GM23338 (cell line): ENCODE measurements at regions not wholly inside any gene's neighbourhood (a gene's known extent, or its start where the extent isn't known, plus 50 kb on each side); places are given as distances from the start of the nearest gene placed in this dataset.

ENCODE experiments used
- CREB1 ChIP-seq: fragments of 250-450 bp; sonication (Bioruptor Pico); IDR thresholded peaks from 2 replicates; pipeline ENCODE4 v1.5.0; 2020; ENCODE audit warnings: low read depth, mild to moderate bottlenecking, moderate library complexity
- EZH2 ChIP-seq: fragments of 200-600 bp; sonication (generic); IDR thresholded peaks from one replicate; pipeline ENCODE4 v1.8.0; 2017; ENCODE audit warnings: antibody characterized with exemption, mild to moderate bottlenecking, low read depth; ENCODE audit not compliant: unreplicated experiment
- EZH2phosphoT487 ChIP-seq: fragments of 200-600 bp; sonication (generic); IDR thresholded peaks from one replicate; pipeline ENCODE4 v1.8.1; 2018; ENCODE audit warnings: antibody characterized with exemption; ENCODE audit not compliant: unreplicated experiment
- POLR2AphosphoS5 ChIP-seq: IDR thresholded peaks from 2 replicates; pipeline ENCODE4 v1.6.1; 2016; ENCODE audit warnings: antibody characterized with exemption, low read depth
- STAT1 ChIP-seq: IDR thresholded peaks from one replicate; pipeline ENCODE4 v1.6.1; 2016; ENCODE audit warnings: antibody characterized with exemption; ENCODE audit not compliant: unreplicated experiment
- ZNF114 ChIP-seq: fragments of 250-450 bp; sonication (Bioruptor Pico); IDR thresholded peaks from 2 replicates; pipeline ENCODE4 v1.5.0; 2020; ENCODE audit warnings: mild to moderate bottlenecking, moderate library complexity
- ZNF331 ChIP-seq: fragments of 250-450 bp; sonication (Bioruptor Pico); IDR thresholded peaks from 2 replicates; pipeline ENCODE4 v1.5.0; 2020; ENCODE audit warnings: low read depth, mild to moderate bottlenecking, moderate library complexity
- TF ChIP-seq, protein P1 (sequence below), 2 experiments: fragments of 200-600 bp in 1 of 2; sonication (generic) in 1 of 2; conservative IDR thresholded peaks; 2 replicates each; pipeline versions ENCODE4 v1.5.1 to v1.6.1; 2016 to 2017; ENCODE audit warnings: antibody characterized with exemption in 2 of 2, low read depth in 2 of 2, mild to moderate bottlenecking in 2 of 2, moderate library complexity in 1 of 2
- TF ChIP-seq, protein P2 (sequence below): IDR thresholded peaks from one replicate; pipeline ENCODE4 v1.6.1; 2018; ENCODE audit warnings: antibody characterized with exemption; ENCODE audit not compliant: unreplicated experiment
- TF ChIP-seq, protein P3 (sequence below): fragments of 250-450 bp; sonication (Bioruptor Pico); IDR thresholded peaks from 2 replicates; pipeline ENCODE4 v1.5.0; 2020; ENCODE audit warnings: mild to moderate bottlenecking, moderate library complexity

DNA sequence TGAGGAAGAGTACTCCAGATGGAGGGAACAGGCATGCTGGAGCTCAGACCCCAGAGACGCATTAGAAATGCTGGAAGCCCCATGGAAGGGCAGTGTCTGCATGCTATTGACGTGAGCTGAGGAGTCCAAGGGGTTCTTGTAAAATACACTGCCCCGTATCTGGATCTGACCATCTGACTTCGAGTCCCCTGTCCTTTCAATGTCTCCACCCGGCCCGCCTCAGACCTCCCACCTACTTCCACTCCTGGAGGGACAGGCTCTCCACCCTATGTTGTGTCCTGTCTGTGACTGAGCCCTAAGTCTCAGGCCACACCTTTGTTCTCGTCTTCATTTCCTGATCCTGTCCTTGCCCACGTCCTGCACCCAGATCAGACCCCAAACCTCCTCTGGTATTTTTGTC, 496.3 kb downstream of the CDH26 start:
- TF ChIP-seq, protein P1, sequence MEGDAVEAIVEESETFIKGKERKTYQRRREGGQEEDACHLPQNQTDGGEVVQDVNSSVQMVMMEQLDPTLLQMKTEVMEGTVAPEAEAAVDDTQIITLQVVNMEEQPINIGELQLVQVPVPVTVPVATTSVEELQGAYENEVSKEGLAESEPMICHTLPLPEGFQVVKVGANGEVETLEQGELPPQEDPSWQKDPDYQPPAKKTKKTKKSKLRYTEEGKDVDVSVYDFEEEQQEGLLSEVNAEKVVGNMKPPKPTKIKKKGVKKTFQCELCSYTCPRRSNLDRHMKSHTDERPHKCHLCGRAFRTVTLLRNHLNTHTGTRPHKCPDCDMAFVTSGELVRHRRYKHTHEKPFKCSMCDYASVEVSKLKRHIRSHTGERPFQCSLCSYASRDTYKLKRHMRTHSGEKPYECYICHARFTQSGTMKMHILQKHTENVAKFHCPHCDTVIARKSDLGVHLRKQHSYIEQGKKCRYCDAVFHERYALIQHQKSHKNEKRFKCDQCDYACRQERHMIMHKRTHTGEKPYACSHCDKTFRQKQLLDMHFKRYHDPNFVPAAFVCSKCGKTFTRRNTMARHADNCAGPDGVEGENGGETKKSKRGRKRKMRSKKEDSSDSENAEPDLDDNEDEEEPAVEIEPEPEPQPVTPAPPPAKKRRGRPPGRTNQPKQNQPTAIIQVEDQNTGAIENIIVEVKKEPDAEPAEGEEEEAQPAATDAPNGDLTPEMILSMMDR (conservative IDR thresholded peaks at IDR 0.05; ENCODE audit: low read depth in 2 of 2), result no peak
- no peak for TF ChIP-seq POLR2AphosphoS5
- TF ChIP-seq EZH2, result no peak
- TF ChIP-seq, protein P2, sequence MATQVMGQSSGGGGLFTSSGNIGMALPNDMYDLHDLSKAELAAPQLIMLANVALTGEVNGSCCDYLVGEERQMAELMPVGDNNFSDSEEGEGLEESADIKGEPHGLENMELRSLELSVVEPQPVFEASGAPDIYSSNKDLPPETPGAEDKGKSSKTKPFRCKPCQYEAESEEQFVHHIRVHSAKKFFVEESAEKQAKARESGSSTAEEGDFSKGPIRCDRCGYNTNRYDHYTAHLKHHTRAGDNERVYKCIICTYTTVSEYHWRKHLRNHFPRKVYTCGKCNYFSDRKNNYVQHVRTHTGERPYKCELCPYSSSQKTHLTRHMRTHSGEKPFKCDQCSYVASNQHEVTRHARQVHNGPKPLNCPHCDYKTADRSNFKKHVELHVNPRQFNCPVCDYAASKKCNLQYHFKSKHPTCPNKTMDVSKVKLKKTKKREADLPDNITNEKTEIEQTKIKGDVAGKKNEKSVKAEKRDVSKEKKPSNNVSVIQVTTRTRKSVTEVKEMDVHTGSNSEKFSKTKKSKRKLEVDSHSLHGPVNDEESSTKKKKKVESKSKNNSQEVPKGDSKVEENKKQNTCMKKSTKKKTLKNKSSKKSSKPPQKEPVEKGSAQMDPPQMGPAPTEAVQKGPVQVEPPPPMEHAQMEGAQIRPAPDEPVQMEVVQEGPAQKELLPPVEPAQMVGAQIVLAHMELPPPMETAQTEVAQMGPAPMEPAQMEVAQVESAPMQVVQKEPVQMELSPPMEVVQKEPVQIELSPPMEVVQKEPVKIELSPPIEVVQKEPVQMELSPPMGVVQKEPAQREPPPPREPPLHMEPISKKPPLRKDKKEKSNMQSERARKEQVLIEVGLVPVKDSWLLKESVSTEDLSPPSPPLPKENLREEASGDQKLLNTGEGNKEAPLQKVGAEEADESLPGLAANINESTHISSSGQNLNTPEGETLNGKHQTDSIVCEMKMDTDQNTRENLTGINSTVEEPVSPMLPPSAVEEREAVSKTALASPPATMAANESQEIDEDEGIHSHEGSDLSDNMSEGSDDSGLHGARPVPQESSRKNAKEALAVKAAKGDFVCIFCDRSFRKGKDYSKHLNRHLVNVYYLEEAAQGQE, result no peak
- no peak for TF ChIP-seq EZH2phosphoT487
- TF ChIP-seq STAT1, result no peak
- no peak for TF ChIP-seq CREB1 (CRISPR knock-in tag)
- TF ChIP-seq, protein P3, sequence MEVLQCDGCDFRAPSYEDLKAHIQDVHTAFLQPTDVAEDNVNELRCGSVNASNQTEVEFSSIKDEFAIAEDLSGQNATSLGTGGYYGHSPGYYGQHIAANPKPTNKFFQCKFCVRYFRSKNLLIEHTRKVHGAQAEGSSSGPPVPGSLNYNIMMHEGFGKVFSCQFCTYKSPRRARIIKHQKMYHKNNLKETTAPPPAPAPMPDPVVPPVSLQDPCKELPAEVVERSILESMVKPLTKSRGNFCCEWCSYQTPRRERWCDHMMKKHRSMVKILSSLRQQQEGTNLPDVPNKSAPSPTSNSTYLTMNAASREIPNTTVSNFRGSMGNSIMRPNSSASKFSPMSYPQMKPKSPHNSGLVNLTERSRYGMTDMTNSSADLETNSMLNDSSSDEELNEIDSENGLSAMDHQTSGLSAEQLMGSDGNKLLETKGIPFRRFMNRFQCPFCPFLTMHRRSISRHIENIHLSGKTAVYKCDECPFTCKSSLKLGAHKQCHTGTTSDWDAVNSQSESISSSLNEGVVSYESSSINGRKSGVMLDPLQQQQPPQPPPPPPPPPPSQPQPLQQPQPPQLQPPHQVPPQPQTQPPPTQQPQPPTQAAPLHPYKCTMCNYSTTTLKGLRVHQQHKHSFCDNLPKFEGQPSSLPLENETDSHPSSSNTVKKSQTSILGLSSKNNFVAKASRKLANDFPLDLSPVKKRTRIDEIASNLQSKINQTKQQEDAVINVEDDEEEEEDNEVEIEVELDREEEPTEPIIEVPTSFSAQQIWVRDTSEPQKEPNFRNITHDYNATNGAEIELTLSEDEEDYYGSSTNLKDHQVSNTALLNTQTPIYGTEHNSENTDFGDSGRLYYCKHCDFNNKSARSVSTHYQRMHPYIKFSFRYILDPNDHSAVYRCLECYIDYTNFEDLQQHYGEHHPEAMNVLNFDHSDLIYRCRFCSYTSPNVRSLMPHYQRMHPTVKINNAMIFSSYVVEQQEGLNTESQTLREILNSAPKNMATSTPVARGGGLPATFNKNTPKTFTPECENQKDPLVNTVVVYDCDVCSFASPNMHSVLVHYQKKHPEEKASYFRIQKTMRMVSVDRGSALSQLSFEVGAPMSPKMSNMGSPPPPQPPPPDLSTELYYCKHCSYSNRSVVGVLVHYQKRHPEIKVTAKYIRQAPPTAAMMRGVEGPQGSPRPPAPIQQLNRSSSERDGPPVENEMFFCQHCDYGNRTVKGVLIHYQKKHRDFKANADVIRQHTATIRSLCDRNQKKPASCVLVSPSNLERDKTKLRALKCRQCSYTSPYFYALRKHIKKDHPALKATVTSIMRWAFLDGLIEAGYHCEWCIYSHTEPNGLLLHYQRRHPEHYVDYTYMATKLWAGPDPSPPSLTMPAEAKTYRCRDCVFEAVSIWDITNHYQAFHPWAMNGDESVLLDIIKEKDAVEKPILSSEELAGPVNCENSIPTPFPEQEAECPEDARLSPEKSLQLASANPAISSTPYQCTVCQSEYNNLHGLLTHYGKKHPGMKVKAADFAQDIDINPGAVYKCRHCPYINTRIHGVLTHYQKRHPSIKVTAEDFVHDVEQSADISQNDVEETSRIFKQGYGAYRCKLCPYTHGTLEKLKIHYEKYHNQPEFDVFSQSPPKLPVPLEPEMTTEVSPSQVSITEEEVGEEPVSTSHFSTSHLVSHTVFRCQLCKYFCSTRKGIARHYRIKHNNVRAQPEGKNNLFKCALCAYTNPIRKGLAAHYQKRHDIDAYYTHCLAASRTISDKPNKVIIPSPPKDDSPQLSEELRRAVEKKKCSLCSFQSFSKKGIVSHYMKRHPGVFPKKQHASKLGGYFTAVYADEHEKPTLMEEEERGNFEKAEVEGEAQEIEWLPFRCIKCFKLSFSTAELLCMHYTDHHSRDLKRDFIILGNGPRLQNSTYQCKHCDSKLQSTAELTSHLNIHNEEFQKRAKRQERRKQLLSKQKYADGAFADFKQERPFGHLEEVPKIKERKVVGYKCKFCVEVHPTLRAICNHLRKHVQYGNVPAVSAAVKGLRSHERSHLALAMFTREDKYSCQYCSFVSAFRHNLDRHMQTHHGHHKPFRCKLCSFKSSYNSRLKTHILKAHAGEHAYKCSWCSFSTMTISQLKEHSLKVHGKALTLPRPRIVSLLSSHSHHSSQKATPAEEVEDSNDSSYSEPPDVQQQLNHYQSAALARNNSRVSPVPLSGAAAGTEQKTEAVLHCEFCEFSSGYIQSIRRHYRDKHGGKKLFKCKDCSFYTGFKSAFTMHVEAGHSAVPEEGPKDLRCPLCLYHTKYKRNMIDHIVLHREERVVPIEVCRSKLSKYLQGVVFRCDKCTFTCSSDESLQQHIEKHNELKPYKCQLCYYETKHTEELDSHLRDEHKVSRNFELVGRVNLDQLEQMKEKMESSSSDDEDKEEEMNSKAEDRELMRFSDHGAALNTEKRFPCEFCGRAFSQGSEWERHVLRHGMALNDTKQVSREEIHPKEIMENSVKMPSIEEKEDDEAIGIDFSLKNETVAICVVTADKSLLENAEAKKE (CRISPR knock-in tag), result no peak
- no peak for TF ChIP-seq ZNF331 (CRISPR knock-in tag)
- TF ChIP-seq ZNF114 (CRISPR knock-in tag), result no peak
